GM18505 (cell line): ENCODE measurements at regions not wholly inside any gene's neighbourhood (a gene's known extent, or its start where the extent isn't known, plus 50 kb on each side); places are given as distances from the start of the nearest gene placed in this dataset.

Experiments used
- ATAC-seq: cut with Tn5 transposase; IDR thresholded peaks from one replicate; pipeline ENCODE4 v1.9.1; 2021; ENCODE audit not compliant: unreplicated experiment
- POLR2A ChIP-seq: IDR thresholded peaks from 4 replicates; pipeline ENCODE4 v1.6.1; 2011; ENCODE audit warnings: borderline replicate concordance; ENCODE audit not compliant: insufficient read depth, insufficient read length; ENCODE audit errors: extremely low read depth

DNA sequence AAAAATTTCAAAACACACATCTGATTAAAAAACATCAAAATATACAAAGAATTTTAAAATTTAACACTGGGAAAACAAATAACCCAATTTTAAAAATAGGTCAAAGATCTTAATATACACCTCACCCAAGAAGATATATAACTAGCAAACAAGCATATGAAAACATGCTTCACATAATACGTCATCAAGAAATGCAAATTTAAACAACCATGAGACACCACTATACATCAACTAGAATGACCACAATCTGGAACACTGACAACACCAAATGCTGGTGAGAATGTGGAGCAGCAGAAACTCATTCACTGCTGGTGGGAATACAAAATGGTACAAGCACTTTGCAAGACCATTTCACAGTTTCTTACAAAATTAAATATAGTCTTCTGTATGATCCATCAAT, 498.4 kb downstream of the IPMK start:
- TF ChIP-seq POLR2A, result no peak
- no peak for ATAC-seq

DNA sequence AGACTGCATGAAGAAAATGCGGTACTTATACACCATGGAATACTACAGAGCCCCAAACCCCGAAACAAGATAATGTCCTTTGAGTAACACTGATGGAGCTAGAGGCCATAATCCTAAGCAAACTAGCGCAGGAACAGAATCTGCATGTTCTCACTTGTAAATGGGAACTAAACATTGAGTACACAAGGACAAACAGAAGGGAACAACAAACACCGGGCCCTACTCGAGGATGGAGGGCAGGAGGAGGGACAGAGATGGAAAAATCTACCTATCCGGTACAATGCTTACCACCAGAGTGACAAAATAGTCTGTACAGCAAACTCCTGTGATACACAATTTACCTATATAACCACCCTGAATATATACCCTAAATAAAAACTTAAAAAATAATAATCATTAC, 507.9 kb downstream of the IPMK start:
- no peak for ATAC-seq
- TF ChIP-seq POLR2A, result no peak

DNA sequence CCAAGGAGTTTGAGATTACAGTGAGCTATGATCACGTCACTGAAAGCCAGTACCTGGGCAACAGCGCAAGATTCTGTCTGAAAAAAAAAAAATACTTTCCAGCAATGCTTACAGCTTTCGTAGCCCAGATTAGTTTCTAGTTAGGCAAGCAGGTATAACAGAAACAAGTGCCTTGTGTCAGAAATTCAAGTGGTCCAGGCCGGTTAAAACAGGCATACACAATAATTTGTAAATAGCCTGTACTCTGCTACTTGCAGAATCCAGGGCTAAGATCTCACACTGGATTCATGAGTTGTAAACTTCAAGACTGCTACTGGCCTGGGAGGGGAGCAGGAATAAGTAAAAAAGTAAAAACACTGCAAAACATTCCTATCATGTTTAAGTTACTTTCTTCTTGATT, 512.9 kb downstream of the IPMK start:
- TF ChIP-seq POLR2A, result no peak
- ATAC-seq, result no peak

DNA sequence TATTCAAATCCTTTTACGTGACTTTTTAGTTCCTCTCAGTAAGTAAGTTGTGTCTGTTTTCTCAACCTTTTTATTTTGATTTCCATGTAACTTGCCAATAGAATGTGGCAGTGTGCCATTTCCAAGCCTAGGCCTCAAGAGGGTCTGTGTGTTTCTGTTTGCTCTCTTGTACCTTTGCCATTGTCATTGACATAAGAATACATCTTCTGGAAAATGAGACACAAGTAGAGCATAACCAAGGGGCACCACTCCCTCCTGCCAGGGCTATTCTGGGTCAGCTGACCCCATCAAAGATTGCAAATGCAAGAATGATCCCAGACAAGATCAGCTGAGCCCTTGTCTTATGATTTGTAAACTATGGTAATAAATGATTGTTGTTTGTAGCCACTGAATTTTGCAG, 524.0 kb downstream of the IPMK start:
- TF ChIP-seq POLR2A, result no peak
- ATAC-seq, result no peak

GRCh38 chr10:57741751-57742150, 525.9 kb downstream of the IPMK start:
- ATAC-seq, result no peak
- TF ChIP-seq POLR2A, result no peak

- no peak for ATAC-seq
- no peak for TF ChIP-seq POLR2A
Measured at GRCh38 chr10:57723305-57723704, 544.4 kb downstream of the IPMK start.

DNA sequence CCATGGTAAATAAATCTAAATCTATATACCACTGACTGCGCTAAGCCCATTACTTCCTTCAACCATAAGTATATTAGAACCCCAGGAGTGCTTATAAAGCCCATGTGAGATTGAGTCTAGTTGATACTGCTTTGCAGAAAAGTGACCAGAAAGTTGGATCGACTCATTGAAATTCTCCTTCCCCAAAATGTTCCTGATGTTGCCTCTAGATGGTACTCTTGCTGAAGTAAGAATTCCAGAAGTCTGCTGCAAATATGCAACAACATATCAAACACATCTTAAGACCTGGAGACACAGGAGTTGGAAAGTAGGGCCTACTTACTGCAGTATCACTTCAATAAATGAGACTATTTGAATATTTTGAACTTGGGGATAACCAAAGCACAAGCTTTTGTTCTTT, 550.8 kb downstream of the IPMK start:
- ATAC-seq, result no peak
- TF ChIP-seq POLR2A, result no peak

DNA sequence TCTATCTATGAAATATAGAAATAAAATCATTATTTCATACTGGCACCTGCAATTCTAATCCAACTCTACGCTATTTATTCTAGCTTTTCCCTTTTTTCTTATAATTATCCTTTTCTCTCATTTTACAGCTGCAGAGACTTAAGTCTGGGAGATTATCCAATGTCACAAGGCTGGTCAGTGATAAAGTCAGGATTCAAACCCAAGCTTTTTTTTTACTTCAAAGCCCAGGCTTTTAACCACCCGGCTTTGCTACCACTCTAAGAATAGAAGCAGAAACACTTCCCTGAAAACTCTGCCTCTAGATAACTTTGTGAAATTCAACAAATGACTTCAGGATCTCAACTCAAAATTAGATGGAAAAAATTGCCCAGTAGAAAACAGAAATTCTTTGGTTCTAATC, 552.5 kb downstream of the IPMK start:
- no peak for ATAC-seq

GRCh38 chr10:57707300-57707658, 560.4 kb downstream of the IPMK start:
- TF ChIP-seq POLR2A, result no peak
- ATAC-seq, result no peak

More for the DNA sequence above, 552.5 kb downstream of the IPMK start:
- no peak for TF ChIP-seq POLR2A

- ATAC-seq, result no peak
- no peak for TF ChIP-seq POLR2A
Measured at GRCh38 chr10:57706576-57707299, 561.0 kb downstream of the IPMK start.

DNA sequence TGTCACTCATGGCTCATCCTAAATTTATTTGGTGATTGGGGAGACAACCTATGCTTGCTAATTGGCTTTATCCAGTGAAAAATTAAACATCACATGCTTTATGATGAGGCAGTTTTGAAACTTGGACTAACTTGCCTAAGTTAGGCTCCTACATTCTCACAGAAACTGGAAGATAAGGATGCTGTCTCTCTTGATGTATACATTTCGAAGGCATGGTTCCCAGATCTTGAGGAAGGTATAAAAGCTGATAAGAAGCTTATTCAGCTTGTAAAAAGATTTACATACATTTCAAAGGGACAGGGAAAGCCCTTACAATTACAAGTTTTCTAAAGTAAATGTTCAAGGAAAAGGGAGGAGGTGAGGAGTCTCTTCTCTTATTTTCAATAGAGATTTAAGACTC, 561.7 kb downstream of the IPMK start:
- no peak for ATAC-seq
- no peak for TF ChIP-seq POLR2A

GRCh38 chr10:57699944-57700343, 567.8 kb downstream of the IPMK start:
- no peak for ATAC-seq
- TF ChIP-seq POLR2A, result no peak

GRCh38 chr10:57696641-57697040, 571.1 kb downstream of the IPMK start:
- TF ChIP-seq POLR2A, result no peak

GRCh38 chr10:57694956-57695608, 572.6 kb downstream of the IPMK start:
- no peak for TF ChIP-seq POLR2A
- ATAC-seq, result no peak

More at GRCh38 chr10:57696641-57697040, 571.1 kb downstream of the IPMK start:
- no peak for ATAC-seq

DNA sequence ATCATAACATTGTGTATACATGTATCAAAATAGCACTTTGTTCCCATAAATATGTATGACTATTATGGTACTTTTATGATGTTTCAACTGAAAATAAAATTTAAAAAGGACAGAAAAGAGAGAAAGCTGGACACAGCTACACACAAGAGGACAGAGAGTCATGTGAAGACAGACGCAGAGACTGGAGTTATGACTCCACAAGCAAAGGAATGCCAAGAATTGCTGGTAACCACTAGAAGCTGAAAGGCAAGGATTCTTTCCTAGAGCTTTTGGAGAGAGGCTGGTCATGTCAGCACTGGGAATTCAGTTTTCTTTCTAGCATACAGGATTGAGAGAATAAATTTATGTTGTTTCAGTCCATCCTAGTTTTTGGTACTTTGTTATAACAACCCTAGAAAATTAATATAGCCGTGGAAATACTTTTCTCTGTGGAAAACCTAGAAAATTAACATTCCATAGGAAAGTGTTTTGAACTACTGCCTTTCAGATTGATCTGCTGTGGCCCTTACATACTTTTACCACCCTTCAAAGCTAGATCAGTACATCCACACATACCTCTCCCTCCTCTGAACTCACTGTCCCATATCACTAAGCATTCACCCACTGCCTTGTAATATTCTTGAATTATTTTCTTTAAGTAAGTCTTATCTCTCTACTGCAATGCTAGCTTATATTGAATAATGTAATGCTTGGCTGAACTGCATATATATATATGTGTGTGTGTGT, 575.3 kb downstream of the IPMK start:
- no peak for TF ChIP-seq POLR2A
- ATAC-seq, result no peak
